Embryonic facial prominence (tissue), 1 donor: ENCODE measurements at regions not wholly inside any gene's neighbourhood (a gene's known extent, or its start where the extent isn't known, plus 50 kb on each side); places are given as distances from the start of the nearest gene placed in this dataset.
"Not testable (repeated sequence)": the region's sequence is repeated elsewhere in the genome, so short reads cannot be mapped to it uniquely, and the experiment has no call there.

Experiments
- DNase-seq: peaks from one replicate; pipeline ENCODE4 v3.0.0-alpha.2; 2016; ENCODE audit errors: extremely low spot score

GRCh38 chr16:77488652-77489051 is 53.8 kb upstream of the ADAMTS18 start:
- DNase-seq: no peak

- no peak for DNase-seq
These were observed 56.3 kb upstream of the ADAMTS18 start for GRCh38 chr16:77491091-77491490.

- DNase-seq: no peak
These were observed 62.1 kb upstream of the ADAMTS18 start for GRCh38 chr16:77496934-77497333.

- DNase-seq: no peak
These were observed 64.8 kb upstream of the ADAMTS18 start for GRCh38 chr16:77499373-77500285.

- DNase-seq: no peak
These were observed 65.4 kb upstream of the ADAMTS18 start for GRCh38 chr16:77500286-77500598.

- no peak for DNase-seq
These were observed 66.3 kb upstream of the ADAMTS18 start for GRCh38 chr16:77500934-77501664.

GRCh38 chr16:77502448-77502847 is 67.6 kb upstream of the ADAMTS18 start:
- DNase-seq: no peak

GRCh38 chr16:77506492-77506891 is 71.7 kb upstream of the ADAMTS18 start:
- not testable (repeated sequence) for DNase-seq

- DNase-seq: no peak
These were observed 74.2 kb upstream of the ADAMTS18 start for GRCh38 chr16:77509051-77509450.

GRCh38 chr16:77509796-77510195 is 75.0 kb upstream of the ADAMTS18 start:
- no peak for DNase-seq

- DNase-seq: no peak
These were observed 76.2 kb upstream of the ADAMTS18 start for GRCh38 chr16:77511053-77511452.

- DNase-seq: no peak
These were observed 79.8 kb upstream of the ADAMTS18 start for GRCh38 chr16:77514500-77515220.

GRCh38 chr16:77525226-77525625 is 90.4 kb upstream of the ADAMTS18 start:
- not testable (repeated sequence) for DNase-seq

- DNase-seq: no peak
These were observed 96.9 kb upstream of the ADAMTS18 start for GRCh38 chr16:77531752-77532151.

GRCh38 chr16:77536809-77537208 is 102.0 kb upstream of the ADAMTS18 start:
- DNase-seq: no peak

GRCh38 chr16:77539421-77540034 is 104.7 kb upstream of the ADAMTS18 start:
- no peak for DNase-seq

- DNase-seq: peak; percentile 53
These were observed 105.8 kb upstream of the ADAMTS18 start for GRCh38 chr16:77540646-77541045.

- DNase-seq: no peak
These were observed 106.3 kb upstream of the ADAMTS18 start for GRCh38 chr16:77541165-77541564.

- DNase-seq: no peak
These were observed 113.3 kb upstream of the ADAMTS18 start for GRCh38 chr16:77548151-77548550.

- no peak for DNase-seq
These were observed 113.9 kb upstream of the ADAMTS18 start for GRCh38 chr16:77548766-77549165.

GRCh38 chr16:77549876-77550275 is 115.0 kb upstream of the ADAMTS18 start:
- no peak for DNase-seq

GRCh38 chr16:77551357-77551756 is 116.5 kb upstream of the ADAMTS18 start:
- DNase-seq: no peak
